ENCODE measurements at regions not wholly inside any gene's neighbourhood (a gene's known extent, or its start where the extent isn't known, plus 50 kb on each side); places are given as distances from the start of the nearest gene placed in this dataset.

GRCh38 chr5:10856071-10856470 is 95.0 kb upstream of the DAP start:
- TF ChIP-seq CTCF (IDR thresholded peaks at IDR 0.05): no peak
- TF ChIP-seq EP300 (IDR thresholded peaks at IDR 0.05): no peak

Data from suprapubic skin (tissue), 3 donors.